Neural progenitor cell (in vitro differentiated cells): ENCODE measurements at regions not wholly inside any gene's neighbourhood (a gene's known extent, or its start where the extent isn't known, plus 50 kb on each side); places are given as distances from the start of the nearest gene placed in this dataset.

Experiments used
- DNase-seq: peaks from one replicate; pipeline ENCODE4 v3.0.0-alpha.2; 2016; ENCODE audit warnings: low spot score
- H2AFZ ChIP-seq: fragments of 200-600 bp; sonication (generic); replicated peaks from 2 replicates; pipeline ENCODE4 v1.6.1; 2016; ENCODE audit warnings: antibody characterized with exemption
- H3F3A ChIP-seq: fragments of 200-600 bp; sonication (generic); 2 replicates; pipeline ENCODE4 v1.6.1; 2016; ENCODE audit warnings: antibody characterized with exemption, low read depth
- H3K27ac ChIP-seq: fragments of 200-600 bp; sonication (generic); 2 replicates; pipeline ENCODE4 v1.5.1; 2016; ENCODE audit warnings: mild to moderate bottlenecking
- H3K27me3 ChIP-seq: fragments of 200-600 bp; sonication (generic); 2 replicates; pipeline ENCODE4 v1.6.1; 2016; ENCODE audit warnings: mild to moderate bottlenecking, moderate library complexity
- H3K36me3 ChIP-seq: fragments of 200-600 bp; sonication (generic); 2 replicates; pipeline ENCODE4 v1.5.1; 2016
- H3K4me1 ChIP-seq: fragments of 200-600 bp; sonication (generic); 2 replicates; pipeline ENCODE4 v1.6.1; 2016; ENCODE audit warnings: mixed run types
- H3K4me2 ChIP-seq: fragments of 200-600 bp; sonication (generic); 2 replicates; pipeline ENCODE4 v1.6.1; 2016
- H3K4me3 ChIP-seq: fragments of 200-600 bp; sonication (generic); 2 replicates; pipeline ENCODE4 v1.5.1; 2016
- H3K79me2 ChIP-seq: fragments of 200-600 bp; sonication (generic); 2 replicates; pipeline ENCODE4 v1.6.1; 2016; ENCODE audit warnings: low read depth
- H3K9ac ChIP-seq: fragments of 200-600 bp; sonication (generic); 2 replicates; pipeline ENCODE4 v1.6.1; 2016
- H3K9me3 ChIP-seq: fragments of 200-600 bp; sonication (generic); 2 replicates; pipeline ENCODE4 v1.5.1; 2016; ENCODE audit warnings: low read depth
- H4K20me1 ChIP-seq: fragments of 200-600 bp; sonication (generic); 2 replicates; pipeline ENCODE4 v1.6.1; 2016; ENCODE audit warnings: low read depth
- H3K27ac Mint-ChIP-seq: 3 replicates; pipeline ENCODE4 v1.8.0; 2021; ENCODE audit warnings: mixed read lengths
- H3K27me3 Mint-ChIP-seq: 2 replicates; pipeline ENCODE4 v1.8.0; 2022; ENCODE audit warnings: low read depth, mild to moderate bottlenecking, inconsistent platforms, moderate library complexity, mixed read lengths; ENCODE audit not compliant: insufficient read depth
- H3K36me3 Mint-ChIP-seq: 3 replicates; pipeline ENCODE4 v1.8.0; 2021; ENCODE audit warnings: mixed read lengths
- H3K4me1 Mint-ChIP-seq: 3 replicates; pipeline ENCODE4 v1.8.0; 2021; ENCODE audit warnings: mixed read lengths
- H3K4me3 Mint-ChIP-seq: 3 replicates; pipeline ENCODE4 v1.8.0; 2021; ENCODE audit warnings: mild to moderate bottlenecking, moderate library complexity, mixed read lengths
- H3K9me3 Mint-ChIP-seq: 3 replicates; pipeline ENCODE4 v1.8.0; 2020; ENCODE audit warnings: mixed read lengths
- EZH2 ChIP-seq: fragments of 200-600 bp; sonication (generic); IDR thresholded peaks from 2 replicates; pipeline ENCODE4 v1.6.1; 2017; ENCODE audit warnings: antibody characterized with exemption, mild to moderate bottlenecking, moderate library complexity
- EZH2phosphoT487 ChIP-seq: fragments of 200-600 bp; sonication (generic); IDR thresholded peaks from 2 replicates; pipeline ENCODE4 v1.6.1; 2017; ENCODE audit warnings: antibody characterized with exemption
- TF ChIP-seq, protein P1 (sequence below): fragments of 200-600 bp; sonication (generic); IDR thresholded peaks from 2 replicates; pipeline ENCODE4 v1.5.1; 2017; ENCODE audit warnings: antibody characterized with exemption, mild to moderate bottlenecking

DNA sequence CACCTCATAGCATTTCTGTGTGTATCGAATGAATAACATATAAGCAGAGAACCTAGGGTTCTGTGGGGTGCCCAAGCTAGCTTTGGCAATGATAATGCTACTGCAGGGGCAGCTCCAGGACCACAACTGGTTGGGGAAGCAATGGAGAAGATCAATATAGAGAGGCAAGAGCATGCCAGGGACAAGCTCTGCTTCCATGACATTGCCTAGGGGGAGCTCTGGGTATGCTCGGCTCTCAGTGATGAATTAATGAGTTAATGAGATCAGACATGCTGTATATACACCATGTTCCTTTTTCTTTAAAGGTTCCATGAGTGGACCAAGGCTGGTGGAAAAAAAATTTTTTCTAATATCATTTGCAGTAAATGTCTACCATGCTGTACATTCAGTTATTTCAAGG lies 618.4 kb downstream of the BCL11A start:
- H3K79me2 ChIP-seq = no peaks in the 10 kb centered on the region
- Mint-ChIP-seq H3K36me3 (no peaks in the 10 kb centered on the region), H3K27me3 (no peaks in the 10 kb centered on the region), H3K4me3 (no peak overlapping the region), H3K27ac (no peak overlapping the region), H3K4me1 (peaks cover 2% of the 10 kb centered on the region), H3K9me3 (peaks cover 2% of the 10 kb centered on the region)
- no peaks in the 10 kb centered on the region for H3K9me3 ChIP-seq
- TF ChIP-seq, protein P1, sequence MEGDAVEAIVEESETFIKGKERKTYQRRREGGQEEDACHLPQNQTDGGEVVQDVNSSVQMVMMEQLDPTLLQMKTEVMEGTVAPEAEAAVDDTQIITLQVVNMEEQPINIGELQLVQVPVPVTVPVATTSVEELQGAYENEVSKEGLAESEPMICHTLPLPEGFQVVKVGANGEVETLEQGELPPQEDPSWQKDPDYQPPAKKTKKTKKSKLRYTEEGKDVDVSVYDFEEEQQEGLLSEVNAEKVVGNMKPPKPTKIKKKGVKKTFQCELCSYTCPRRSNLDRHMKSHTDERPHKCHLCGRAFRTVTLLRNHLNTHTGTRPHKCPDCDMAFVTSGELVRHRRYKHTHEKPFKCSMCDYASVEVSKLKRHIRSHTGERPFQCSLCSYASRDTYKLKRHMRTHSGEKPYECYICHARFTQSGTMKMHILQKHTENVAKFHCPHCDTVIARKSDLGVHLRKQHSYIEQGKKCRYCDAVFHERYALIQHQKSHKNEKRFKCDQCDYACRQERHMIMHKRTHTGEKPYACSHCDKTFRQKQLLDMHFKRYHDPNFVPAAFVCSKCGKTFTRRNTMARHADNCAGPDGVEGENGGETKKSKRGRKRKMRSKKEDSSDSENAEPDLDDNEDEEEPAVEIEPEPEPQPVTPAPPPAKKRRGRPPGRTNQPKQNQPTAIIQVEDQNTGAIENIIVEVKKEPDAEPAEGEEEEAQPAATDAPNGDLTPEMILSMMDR = peak; percentile 22
- no peak for TF ChIP-seq EZH2phosphoT487
- no peaks in the 10 kb centered on the region for H3K36me3 ChIP-seq
- H3K4me2 ChIP-seq = no peak overlapping the region
- no peak overlapping the region for H3K4me3 ChIP-seq
- H3F3A ChIP-seq = no peaks in the 10 kb centered on the region
- H3K4me1 ChIP-seq = peaks cover 9% of the 10 kb centered on the region
- H3K27ac ChIP-seq = no peak overlapping the region
- H4K20me1 ChIP-seq = no peaks in the 10 kb centered on the region
- H2AFZ ChIP-seq = no peak overlapping the region
- DNase-seq = no peak
- H3K9ac ChIP-seq = no peak overlapping the region
- H3K27me3 ChIP-seq = no peaks in the 10 kb centered on the region

DNA sequence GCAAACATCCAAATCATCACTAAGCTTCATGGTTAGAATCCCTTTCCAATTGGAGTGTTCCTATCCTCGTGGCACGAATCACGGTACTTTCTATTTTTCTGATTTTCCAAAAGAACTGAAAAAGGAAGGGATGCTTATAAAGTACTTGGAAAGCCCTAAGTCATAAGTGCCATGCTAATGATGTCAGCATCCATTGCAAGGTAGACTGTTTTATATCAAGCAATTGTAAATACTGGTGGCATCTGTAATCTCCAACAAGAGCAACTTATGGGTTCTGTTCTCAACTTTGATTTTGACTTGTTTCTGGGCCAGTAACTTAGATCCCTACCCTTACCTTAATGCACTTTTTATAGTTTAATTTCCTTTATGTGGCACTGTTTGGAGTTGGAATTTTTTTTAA lies 619.5 kb downstream of the BCL11A start:
- Histone ChIP-seq H3K9me3 (no peaks in the 10 kb centered on the region), H3F3A (no peaks in the 10 kb centered on the region), H3K9ac (no peak overlapping the region), H3K4me3 (no peak overlapping the region), H2AFZ (no peak overlapping the region), H3K79me2 (no peaks in the 10 kb centered on the region), H3K4me1 (peaks cover 9% of the 10 kb centered on the region), H3K27me3 (no peaks in the 10 kb centered on the region), H4K20me1 (no peaks in the 10 kb centered on the region), H3K4me2 (no peak overlapping the region), H3K36me3 (no peaks in the 10 kb centered on the region), H3K27ac (no peak overlapping the region)
- Mint-ChIP-seq H3K36me3 (no peaks in the 10 kb centered on the region), H3K4me3 (no peak overlapping the region), H3K27ac (no peak overlapping the region), H3K9me3 (peaks cover 2% of the 10 kb centered on the region), H3K27me3 (peaks cover 3% of the 10 kb centered on the region), H3K4me1 (peaks cover 2% of the 10 kb centered on the region)
- DNase-seq = no peak
- TF ChIP-seq EZH2phosphoT487 (no peak), EZH2 (no peak)
- TF ChIP-seq, protein P1 = no peak

DNA sequence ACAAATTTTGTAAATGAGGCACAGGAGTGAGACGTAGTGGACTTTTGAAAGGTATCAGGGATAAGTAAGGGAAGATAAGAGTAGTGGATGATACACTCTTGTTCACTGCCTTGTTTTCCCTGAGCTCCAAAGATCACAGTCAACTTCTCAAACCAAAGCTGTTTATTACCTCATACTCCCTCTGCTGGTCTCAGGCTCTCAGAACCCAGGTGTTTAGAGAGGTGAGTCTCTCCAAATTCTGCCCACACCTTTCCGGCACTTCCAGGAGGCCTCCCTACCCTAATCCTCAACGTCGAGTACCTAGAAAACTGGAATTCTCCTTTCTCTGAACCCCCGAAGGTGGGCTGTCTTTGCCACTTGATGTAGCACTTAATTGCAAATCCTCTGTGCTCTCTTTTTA lies 621.1 kb downstream of the BCL11A start:
- peak; percentile 18 for DNase-seq
- H3K27me3 ChIP-seq = no peaks in the 10 kb centered on the region
- Mint-ChIP-seq H3K9me3 (peaks cover 2% of the 10 kb centered on the region), H3K4me3 (no peak overlapping the region), H3K27me3 (peaks cover 3% of the 10 kb centered on the region), H3K36me3 (no peaks in the 10 kb centered on the region), H3K27ac (no peak overlapping the region), H3K4me1 (peaks cover 2% of the 10 kb centered on the region)
- no peaks in the 10 kb centered on the region for H3F3A ChIP-seq
- no peak overlapping the region for H3K4me2 ChIP-seq
- no peaks in the 10 kb centered on the region for H4K20me1 ChIP-seq
- H3K4me1 ChIP-seq = peaks cover 9% of the 10 kb centered on the region
- H3K9me3 ChIP-seq = no peaks in the 10 kb centered on the region
- H3K4me3 ChIP-seq = no peak overlapping the region
- H3K9ac ChIP-seq = no peak overlapping the region
- no peak overlapping the region for H2AFZ ChIP-seq
- no peaks in the 10 kb centered on the region for H3K36me3 ChIP-seq
- H3K27ac ChIP-seq = no peak overlapping the region
- TF ChIP-seq, protein P1 = peak; percentile 37
- no peak for TF ChIP-seq EZH2phosphoT487
- H3K79me2 ChIP-seq = no peaks in the 10 kb centered on the region

DNA sequence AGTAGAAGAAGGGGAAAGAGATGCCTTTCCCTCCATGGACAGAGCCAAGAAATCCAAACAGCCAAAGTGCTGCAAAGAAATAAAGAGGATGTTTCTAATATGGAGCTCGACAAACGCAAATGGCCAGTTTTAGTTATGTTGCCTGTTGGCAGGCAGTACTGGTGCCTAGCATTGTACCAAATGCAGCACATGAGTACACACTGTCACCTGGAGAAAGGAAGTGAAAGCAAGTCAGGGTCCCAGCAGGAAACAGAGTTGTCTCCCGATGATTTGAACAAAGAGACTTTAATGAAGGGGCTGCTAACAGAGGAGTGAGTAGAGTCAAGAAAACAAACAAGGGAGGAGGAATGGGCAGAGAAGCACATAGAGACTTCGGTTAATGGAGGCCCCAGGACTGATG lies 623.0 kb downstream of the BCL11A start:
- peaks cover 2% of the 10 kb centered on the region for H3K9me3 Mint-ChIP-seq

More for the DNA sequence above, 623.0 kb downstream of the BCL11A start:
- Histone ChIP-seq H4K20me1 (no peaks in the 10 kb centered on the region), H3K27ac (no peak overlapping the region), H3K36me3 (no peaks in the 10 kb centered on the region), H3K4me1 (peaks cover 9% of the 10 kb centered on the region), H3K9ac (no peak overlapping the region), H3K79me2 (no peaks in the 10 kb centered on the region), H3K4me3 (no peak overlapping the region), H2AFZ (peak overlapping the region; percentile 15), H3F3A (no peaks in the 10 kb centered on the region), H3K4me2 (peak overlapping the region; percentile 38), H3K9me3 (no peaks in the 10 kb centered on the region), H3K27me3 (no peaks in the 10 kb centered on the region)
- Mint-ChIP-seq H3K27ac (no peak overlapping the region), H3K4me3 (no peak overlapping the region), H3K4me1 (no peaks in the 10 kb centered on the region), H3K36me3 (no peaks in the 10 kb centered on the region), H3K27me3 (peaks cover 3% of the 10 kb centered on the region)
- TF ChIP-seq EZH2 (no peak), EZH2phosphoT487 (no peak)
- TF ChIP-seq, protein P1 = no peak
- DNase-seq = no peak
